PC-9 (cell line): ENCODE measurements at regions not wholly inside any gene's neighbourhood (a gene's known extent, or its start where the extent isn't known, plus 50 kb on each side); places are given as distances from the start of the nearest gene placed in this dataset.
A peak's percentile ranks its signal among the peaks of the same experiment; 100 is the strongest.

Experiments
- BruUV-seq: library from RNA; stranded (reverse); fragments of 400-500 nt; replicated peaks from 2 replicates; lab custom pipeline; 2021; lab: Mats Ljungman, UMichigan
- CTCF ChIA-PET: fragments of 300-600 bp; sonication (Branson Sonifier 250); formaldehyde crosslinking; loops from one replicate; lab custom pipeline; 2022; ENCODE audit warnings: antibody characterized with exemption; lab: Charles Lee
- POLR2A ChIA-PET: fragments of 300-600 bp; sonication (Branson Sonifier 250); formaldehyde crosslinking; loops from one replicate; lab custom pipeline; 2022; ENCODE audit warnings: antibody characterized with exemption; ENCODE audit not compliant: unreplicated experiment; lab: Charles Lee
- DNase-seq, 2 experiments: peaks; one replicate each; pipeline versions ENCODE4 v3.0.0 to v3.0.0-alpha.2; 2015 to 2022; ENCODE audit warnings: mixed read lengths in 1 of 2
- H2AFZ ChIP-seq: fragments of 200-600 bp; sonication (generic); 2 replicates; pipeline ENCODE4 v1.8.1; 2017; ENCODE audit warnings: antibody characterized with exemption
- H3F3A ChIP-seq: fragments of 200-600 bp; sonication (generic); 2 replicates; pipeline ENCODE4 v1.8.1; 2017; ENCODE audit warnings: antibody characterized with exemption, mild to moderate bottlenecking, low read depth; ENCODE audit not compliant: insufficient read depth
- H3K27ac ChIP-seq: fragments of 200-600 bp; sonication (generic); 2 replicates; pipeline ENCODE4 v1.6.1; 2016; ENCODE audit warnings: mixed run types
- H3K27me3 ChIP-seq: fragments of 200-600 bp; sonication (generic); 2 replicates; pipeline ENCODE4 v1.6.1; 2016; ENCODE audit warnings: low read depth, mixed run types; ENCODE audit not compliant: insufficient read depth
- H3K36me3 ChIP-seq: fragments of 200-600 bp; sonication (generic); 2 replicates; pipeline ENCODE4 v1.6.1; 2016; ENCODE audit warnings: low read depth, mixed run types
- H3K4me1 ChIP-seq: fragments of 200-600 bp; sonication (generic); replicated peaks from 2 replicates; pipeline ENCODE4 v1.6.1; 2016; ENCODE audit warnings: mixed run types; ENCODE audit not compliant: insufficient read depth
- H3K4me2 ChIP-seq: fragments of 200-600 bp; sonication (generic); 2 replicates; pipeline ENCODE4 v1.6.1; 2017; ENCODE audit warnings: mixed run types
- H3K4me3 ChIP-seq: fragments of 200-600 bp; sonication (generic); 2 replicates; pipeline ENCODE4 v1.6.1; 2016; ENCODE audit warnings: mixed run types
- H3K79me2 ChIP-seq: fragments of 200-600 bp; sonication (generic); 2 replicates; pipeline ENCODE4 v1.6.1; 2017; ENCODE audit warnings: low read depth, mixed run types
- H3K9me2 ChIP-seq: fragments of 200-600 bp; sonication (generic); 2 replicates; pipeline ENCODE4 v1.8.1; 2017; ENCODE audit warnings: mild to moderate bottlenecking; ENCODE audit not compliant: insufficient read depth
- H3K9me3 ChIP-seq: fragments of 200-600 bp; sonication (generic); 2 replicates; pipeline ENCODE4 v1.8.1; 2016; ENCODE audit warnings: low read depth; ENCODE audit not compliant: insufficient read depth
- H4K20me1 ChIP-seq: fragments of 200-600 bp; sonication (generic); 2 replicates; pipeline ENCODE4 v1.8.1; 2017; ENCODE audit not compliant: insufficient read depth
- EZH2 ChIP-seq: fragments of 200-600 bp; sonication (generic); IDR thresholded peaks from 2 replicates; pipeline ENCODE4 v1.8.0; 2017; ENCODE audit warnings: antibody characterized with exemption, low read depth
- intact Hi-C: fragments of 100-400 bp; cut with micrococcal nuclease; formaldehyde crosslinking; loops from one replicate; pipeline ENCODE4 v1.10.0; 2022; ENCODE audit not compliant: unreplicated experiment
- TF ChIP-seq, protein P1 (sequence below): fragments of 200-600 bp; sonication (generic); conservative IDR thresholded peaks from 2 replicates; pipeline ENCODE4 v1.6.1; 2017; ENCODE audit warnings: mixed run types, antibody characterized with exemption, mild to moderate bottlenecking, moderate library complexity

DNA sequence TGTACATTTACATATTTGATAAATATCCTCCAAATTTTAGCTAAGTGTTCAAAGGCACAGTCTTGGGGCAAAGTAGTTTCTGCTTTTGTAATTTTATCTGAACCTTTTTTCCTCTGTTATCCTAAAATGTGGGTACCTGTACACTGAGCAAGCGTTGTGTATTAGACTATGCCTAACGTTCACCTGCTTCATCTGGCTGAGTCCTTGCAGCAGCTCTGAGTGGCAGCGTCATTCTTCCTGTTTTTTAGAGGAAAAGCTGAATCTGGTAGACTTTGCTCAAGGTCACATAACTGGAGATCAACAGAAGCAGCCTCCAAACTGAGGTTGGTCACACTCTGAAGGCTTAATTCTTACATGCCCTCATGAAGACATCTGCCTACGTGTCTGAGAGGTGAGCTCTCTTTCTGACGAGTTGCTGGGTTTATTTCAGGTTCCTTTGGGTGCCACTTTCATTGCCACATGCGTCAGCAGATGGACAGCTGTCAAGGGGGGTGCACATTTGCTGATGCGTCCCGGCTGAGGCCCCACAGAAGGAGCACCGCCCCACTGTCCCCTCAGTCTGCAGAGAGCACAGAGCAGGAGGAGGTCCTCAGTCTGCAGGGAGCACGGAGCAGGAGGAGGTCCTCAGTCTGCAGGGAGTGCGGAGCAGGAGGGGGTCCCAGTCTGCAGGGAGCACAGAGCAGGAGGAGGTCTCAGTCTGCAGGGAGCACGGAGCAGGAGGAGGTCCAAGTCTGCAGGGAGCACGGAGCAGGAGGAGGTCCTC lies 406.5 kb upstream of the SHH start:
- no peaks in the 10 kb centered on the region for H3K9me3 ChIP-seq
- no peaks in the 10 kb centered on the region for H4K20me1 ChIP-seq
- H3F3A ChIP-seq = no peaks in the 10 kb centered on the region
- H3K79me2 ChIP-seq = no peaks in the 10 kb centered on the region
- no peak for TF ChIP-seq EZH2
- TF ChIP-seq, protein P1, sequence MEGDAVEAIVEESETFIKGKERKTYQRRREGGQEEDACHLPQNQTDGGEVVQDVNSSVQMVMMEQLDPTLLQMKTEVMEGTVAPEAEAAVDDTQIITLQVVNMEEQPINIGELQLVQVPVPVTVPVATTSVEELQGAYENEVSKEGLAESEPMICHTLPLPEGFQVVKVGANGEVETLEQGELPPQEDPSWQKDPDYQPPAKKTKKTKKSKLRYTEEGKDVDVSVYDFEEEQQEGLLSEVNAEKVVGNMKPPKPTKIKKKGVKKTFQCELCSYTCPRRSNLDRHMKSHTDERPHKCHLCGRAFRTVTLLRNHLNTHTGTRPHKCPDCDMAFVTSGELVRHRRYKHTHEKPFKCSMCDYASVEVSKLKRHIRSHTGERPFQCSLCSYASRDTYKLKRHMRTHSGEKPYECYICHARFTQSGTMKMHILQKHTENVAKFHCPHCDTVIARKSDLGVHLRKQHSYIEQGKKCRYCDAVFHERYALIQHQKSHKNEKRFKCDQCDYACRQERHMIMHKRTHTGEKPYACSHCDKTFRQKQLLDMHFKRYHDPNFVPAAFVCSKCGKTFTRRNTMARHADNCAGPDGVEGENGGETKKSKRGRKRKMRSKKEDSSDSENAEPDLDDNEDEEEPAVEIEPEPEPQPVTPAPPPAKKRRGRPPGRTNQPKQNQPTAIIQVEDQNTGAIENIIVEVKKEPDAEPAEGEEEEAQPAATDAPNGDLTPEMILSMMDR = no peak
- H3K9me2 ChIP-seq = no peaks in the 10 kb centered on the region
- no peak for DNase-seq
- BruUV-seq = no TSS peak
- H3K27me3 ChIP-seq = peaks cover 100% of the 10 kb centered on the region
- intact Hi-C loops = no loop called here
- no peak overlapping the region for H3K27ac ChIP-seq
- CTCF ChIA-PET = no interaction called here
- H3K4me1 ChIP-seq = no peaks in the 10 kb centered on the region
- H2AFZ ChIP-seq = no peak overlapping the region
- no peak overlapping the region for H3K4me2 ChIP-seq
- H3K36me3 ChIP-seq = no peaks in the 10 kb centered on the region
- POLR2A ChIA-PET = no interaction called here
- no peak overlapping the region for H3K4me3 ChIP-seq

DNA sequence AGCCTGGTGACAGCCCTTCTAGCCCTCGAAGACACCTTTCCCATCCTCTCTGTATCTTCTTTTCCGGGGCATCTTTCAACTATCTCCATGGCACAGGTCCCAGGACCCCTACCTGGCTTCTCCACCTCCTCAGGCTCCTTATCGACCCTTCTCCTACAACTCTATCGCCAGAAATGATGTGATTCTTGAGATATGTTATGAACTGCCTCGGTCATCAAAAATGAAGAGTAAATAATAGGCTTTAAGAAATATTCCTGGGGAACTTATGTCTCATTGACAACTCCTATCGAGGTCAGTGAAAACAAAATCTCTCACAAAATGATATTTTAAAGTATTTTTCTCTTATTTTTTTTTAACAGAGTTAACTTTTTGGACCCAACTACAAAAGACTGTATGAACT lies 405.5 kb upstream of the SHH start:
- Histone ChIP-seq H3K4me3 (no peak overlapping the region), H3K27ac (no peak overlapping the region), H4K20me1 (no peaks in the 10 kb centered on the region), H3K4me1 (no peaks in the 10 kb centered on the region), H2AFZ (no peak overlapping the region), H3F3A (no peaks in the 10 kb centered on the region), H3K9me2 (no peaks in the 10 kb centered on the region), H3K27me3 (peaks cover 98% of the 10 kb centered on the region), H3K79me2 (no peaks in the 10 kb centered on the region), H3K4me2 (no peak overlapping the region), H3K9me3 (no peaks in the 10 kb centered on the region), H3K36me3 (no peaks in the 10 kb centered on the region)
- ChIA-PET POLR2A (no interaction called here), CTCF (no interaction called here)
- BruUV-seq = no TSS peak
- intact Hi-C loops = no loop called here
- DNase-seq = no peak
- TF ChIP-seq, protein P1 = no peak
- no peak for TF ChIP-seq EZH2

GRCh38 chr7:156209087-156209486 lies 396.8 kb upstream of the SHH start:
- H3K4me3 ChIP-seq = no peak overlapping the region
- H3K27ac ChIP-seq = no peak overlapping the region
- peak overlapping the region; percentile 8; the same call in 1 of the 2 replicates for H3K4me2 ChIP-seq
- no peaks in the 10 kb centered on the region for H3K4me1 ChIP-seq
- no peaks in the 10 kb centered on the region for H3K9me3 ChIP-seq
- H3K36me3 ChIP-seq = no peaks in the 10 kb centered on the region
- intact Hi-C loops = no loop called here
- no peak for TF ChIP-seq EZH2
- TF ChIP-seq, protein P1 = no peak
- ChIA-PET POLR2A (no interaction called here), CTCF (no interaction called here)
- H2AFZ ChIP-seq = no peak overlapping the region
- H3K27me3 ChIP-seq = peaks cover 90% of the 10 kb centered on the region
- no peak for DNase-seq
- H3K79me2 ChIP-seq = no peaks in the 10 kb centered on the region
- no peaks in the 10 kb centered on the region for H3K9me2 ChIP-seq
- no peaks in the 10 kb centered on the region for H4K20me1 ChIP-seq
- no TSS peak for BruUV-seq
- H3F3A ChIP-seq = no peaks in the 10 kb centered on the region
